ENCODE measurements at regions not wholly inside any gene's neighbourhood (a gene's known extent, or its start where the extent isn't known, plus 50 kb on each side); places are given as distances from the start of the nearest gene placed in this dataset.
A peak's percentile ranks its signal among the peaks of the same experiment; 100 is the strongest.

- Histone ChIP-seq H3K36me3 (no peaks in the 10 kb centered on the region), H3K27ac (replicated peaks in 1 of 4) (no peak overlapping the region), H3K27me3 (peaks cover 0 to 47% (median 3%) of the 10 kb centered on the region in 4 donors), H3K4me1 (no peaks in the 10 kb centered on the region), H3K9me3 (no peaks in the 10 kb centered on the region), H3K4me3 (no peak overlapping the region)
- WGBS = 80% methylated on average over 3 of the region's 3 CpGs
- TF ChIP-seq EP300 (IDR thresholded peaks at IDR 0.05) = no peak
- no peak for TF ChIP-seq POLR2AphosphoS5 (IDR thresholded peaks at IDR 0.05)
- TF ChIP-seq, protein P1, sequence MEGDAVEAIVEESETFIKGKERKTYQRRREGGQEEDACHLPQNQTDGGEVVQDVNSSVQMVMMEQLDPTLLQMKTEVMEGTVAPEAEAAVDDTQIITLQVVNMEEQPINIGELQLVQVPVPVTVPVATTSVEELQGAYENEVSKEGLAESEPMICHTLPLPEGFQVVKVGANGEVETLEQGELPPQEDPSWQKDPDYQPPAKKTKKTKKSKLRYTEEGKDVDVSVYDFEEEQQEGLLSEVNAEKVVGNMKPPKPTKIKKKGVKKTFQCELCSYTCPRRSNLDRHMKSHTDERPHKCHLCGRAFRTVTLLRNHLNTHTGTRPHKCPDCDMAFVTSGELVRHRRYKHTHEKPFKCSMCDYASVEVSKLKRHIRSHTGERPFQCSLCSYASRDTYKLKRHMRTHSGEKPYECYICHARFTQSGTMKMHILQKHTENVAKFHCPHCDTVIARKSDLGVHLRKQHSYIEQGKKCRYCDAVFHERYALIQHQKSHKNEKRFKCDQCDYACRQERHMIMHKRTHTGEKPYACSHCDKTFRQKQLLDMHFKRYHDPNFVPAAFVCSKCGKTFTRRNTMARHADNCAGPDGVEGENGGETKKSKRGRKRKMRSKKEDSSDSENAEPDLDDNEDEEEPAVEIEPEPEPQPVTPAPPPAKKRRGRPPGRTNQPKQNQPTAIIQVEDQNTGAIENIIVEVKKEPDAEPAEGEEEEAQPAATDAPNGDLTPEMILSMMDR (IDR thresholded peaks at IDR 0.05) = no peak
- TF ChIP-seq POLR2A (IDR thresholded peaks at IDR 0.05; ENCODE audit: low read depth) = no peak
- peak; percentile 47 for DNase-seq (ENCODE audit: extremely low spot score)
- intact Hi-C loops (cut with DNase I) = no loop called here
These were observed 98.5 kb upstream of the GJB5 start for GRCh38 chr1:34656299-34656698.

- WGBS = 35% methylated on average over 8 of the region's 8 CpGs
- Histone ChIP-seq H3K36me3 (no peaks in the 10 kb centered on the region), H3K27me3 (peaks cover 0 to 43% (median 3%) of the 10 kb centered on the region in 4 donors), H3K4me1 (no peaks in the 10 kb centered on the region), H3K27ac (replicated peaks in 1 of 4) (no peak overlapping the region), H3K9me3 (no peaks in the 10 kb centered on the region), H3K4me3 (no peak overlapping the region)
- DNase-seq (ENCODE audit: extremely low spot score) = peak; percentile 75
- TF ChIP-seq POLR2AphosphoS5 (IDR thresholded peaks at IDR 0.05) = no peak
- TF ChIP-seq, protein P1 (IDR thresholded peaks at IDR 0.05) = no peak
- TF ChIP-seq POLR2A (IDR thresholded peaks at IDR 0.05; ENCODE audit: low read depth) = no peak
- no peak for TF ChIP-seq EP300 (IDR thresholded peaks at IDR 0.05)
- intact Hi-C loops (cut with DNase I) = no loop called here
These were observed 98.1 kb upstream of the GJB5 start for GRCh38 chr1:34656731-34657130.

DNA sequence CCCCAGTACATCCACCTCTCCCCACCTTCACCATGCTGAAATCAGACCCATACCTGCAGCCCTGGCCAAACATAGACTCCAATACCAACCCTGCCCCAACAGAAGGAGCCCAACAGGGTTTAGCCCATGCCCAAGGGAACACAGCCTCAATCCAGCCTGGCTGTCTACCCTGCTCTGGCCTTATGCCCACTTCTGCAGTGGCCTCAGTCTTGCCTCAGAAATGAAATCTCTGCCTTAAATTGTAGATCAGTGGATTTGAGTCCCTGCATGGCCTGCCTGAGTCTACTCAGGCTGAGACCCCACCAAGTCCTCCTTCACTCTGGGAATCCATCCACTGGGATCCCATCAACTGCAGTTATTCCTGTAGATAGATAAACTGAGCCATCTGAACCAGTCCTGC, 97.6 kb upstream of the GJB5 start:
- TF ChIP-seq, protein P1 (IDR thresholded peaks at IDR 0.05) = no peak
- no peak for TF ChIP-seq POLR2A (IDR thresholded peaks at IDR 0.05; ENCODE audit: low read depth)
- no peaks in the 10 kb centered on the region for H3K4me1 ChIP-seq
- peaks cover 0 to 38% (median 3%) of the 10 kb centered on the region in 4 donors for H3K27me3 ChIP-seq
- intact Hi-C loops (cut with DNase I) = no loop called here
- no peak overlapping the region for H3K4me3 ChIP-seq
- no peaks in the 10 kb centered on the region for H3K9me3 ChIP-seq
- H3K27ac ChIP-seq (replicated peaks in 1 of 4) = no peak overlapping the region
- no peaks in the 10 kb centered on the region for H3K36me3 ChIP-seq
- no peak for DNase-seq (ENCODE audit: extremely low spot score)

DNA sequence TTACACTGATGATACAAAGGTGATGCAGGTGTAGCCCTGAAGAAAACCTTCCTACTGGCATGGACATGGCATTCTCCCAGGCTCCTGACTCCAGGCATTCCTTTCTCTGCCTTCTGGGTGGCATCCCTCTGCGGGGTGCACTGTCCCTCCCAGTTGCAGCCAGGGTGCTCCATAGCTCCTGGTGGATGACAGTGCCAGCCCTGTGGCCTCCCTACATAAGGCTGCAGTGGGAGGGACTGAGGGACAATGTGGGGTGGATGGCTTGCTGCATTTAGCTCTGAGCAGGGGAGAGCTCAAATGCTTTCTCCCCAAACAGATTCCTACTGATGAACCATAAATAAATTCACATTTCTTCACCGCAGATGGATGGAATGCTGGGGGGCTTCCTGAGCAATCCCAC, 97.0 kb upstream of the GJB5 start:
- TF ChIP-seq POLR2A (IDR thresholded peaks at IDR 0.05; ENCODE audit: low read depth) (no peak), POLR2AphosphoS5 (IDR thresholded peaks at IDR 0.05) (no peak)
- no peak overlapping the region for H3K4me3 ChIP-seq
- no peak overlapping the region for H3K27ac ChIP-seq (replicated peaks in 1 of 4)
- intact Hi-C loops (cut with DNase I) = no loop called here
- DNase-seq (ENCODE audit: extremely low spot score) = no peak
- H3K4me1 ChIP-seq = no peaks in the 10 kb centered on the region
- 100% methylated on average over 1 of the region's 2 CpGs for WGBS
- no peaks in the 10 kb centered on the region for H3K36me3 ChIP-seq
- H3K27me3 ChIP-seq = peaks cover 0 to 32% (median 3%) of the 10 kb centered on the region in 4 donors
- H3K9me3 ChIP-seq = no peaks in the 10 kb centered on the region

DNA sequence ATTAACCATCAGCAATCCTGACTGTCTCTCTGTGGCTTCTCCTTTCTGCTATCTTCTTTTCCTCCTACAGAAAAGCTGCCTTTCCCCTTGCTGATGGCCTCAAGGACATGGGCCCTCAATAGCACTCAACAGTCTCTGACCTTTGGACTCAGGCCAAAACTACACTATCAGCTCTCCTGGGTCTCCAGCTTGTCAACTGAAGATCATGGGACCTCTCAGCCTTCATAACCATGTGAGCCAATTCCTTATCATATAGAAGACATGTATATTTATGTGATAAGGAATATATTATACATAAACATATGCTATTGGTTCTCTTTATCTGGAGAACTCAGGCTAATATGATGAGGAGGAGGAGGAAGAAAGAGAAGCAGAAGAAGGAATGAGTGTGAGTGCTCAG, 91.8 kb upstream of the GJB5 start:
- no peaks in the 10 kb centered on the region for H3K36me3 ChIP-seq
- no peak for DNase-seq (ENCODE audit: extremely low spot score)
- H3K27ac ChIP-seq (replicated peaks in 1 of 4) = no peak overlapping the region
- TF ChIP-seq POLR2A (IDR thresholded peaks at IDR 0.05; ENCODE audit: low read depth) (no peak), EP300 (IDR thresholded peaks at IDR 0.05) (no peak), POLR2AphosphoS5 (IDR thresholded peaks at IDR 0.05) (no peak)
- no peaks in the 10 kb centered on the region for H3K4me1 ChIP-seq
- no peaks in the 10 kb centered on the region for H3K9me3 ChIP-seq
- intact Hi-C loops (cut with DNase I) = no loop called here
- peaks cover 0 to 21% (median under 1%) of the 10 kb centered on the region in 4 donors for H3K27me3 ChIP-seq
- H3K4me3 ChIP-seq = no peak overlapping the region

GRCh38 chr1:34668063-34668462, 86.8 kb upstream of the GJB5 start:
- intact Hi-C loops (cut with DNase I) = no loop called here
- no peaks in the 10 kb centered on the region for H3K4me1 ChIP-seq
- peaks cover 0 to 40% (median 0%) of the 10 kb centered on the region in 4 donors for H3K27me3 ChIP-seq
- 65% methylated on average over 3 of the region's 3 CpGs for WGBS
- H3K27ac ChIP-seq (replicated peaks in 1 of 4) = no peak overlapping the region
- no peak for DNase-seq (ENCODE audit: extremely low spot score)
- H3K4me3 ChIP-seq = no peak overlapping the region
- no peaks in the 10 kb centered on the region for H3K36me3 ChIP-seq
- H3K9me3 ChIP-seq = peaks cover 0 to 7% (median 0%) of the 10 kb centered on the region in 4 donors
- TF ChIP-seq POLR2A (IDR thresholded peaks at IDR 0.05; ENCODE audit: low read depth) = no peak
- no peak for TF ChIP-seq POLR2AphosphoS5 (IDR thresholded peaks at IDR 0.05)
- TF ChIP-seq, protein P1 (IDR thresholded peaks at IDR 0.05) = no peak
- TF ChIP-seq EP300 (IDR thresholded peaks at IDR 0.05) = no peak

Data from esophagus muscularis mucosa (tissue), 4 donors.